ENCODE measurements at regions not wholly inside any gene's neighbourhood (a gene's known extent, or its start where the extent isn't known, plus 50 kb on each side); places are given as distances from the start of the nearest gene placed in this dataset.

GRCh38 chr3:45318689-45319088 lies 69.7 kb upstream of the LARS2 start:
- H3K4me3 ChIP-seq (ENCODE audit: low read length): no peak overlapping the region
- TF ChIP-seq CTCF (conservative IDR thresholded peaks at IDR 0.05; ENCODE audit: low read depth, low read length): no peak
- no peak for DNase-seq (ENCODE audit: low read depth)

- TF ChIP-seq CTCF (conservative IDR thresholded peaks at IDR 0.05; ENCODE audit: low read depth, low read length): no peak
- H3K4me3 ChIP-seq (ENCODE audit: low read length): no peak overlapping the region
- no peak for DNase-seq (ENCODE audit: low read depth)
These were observed 69.0 kb upstream of the LARS2 start for GRCh38 chr3:45319231-45319995.

- no peak overlapping the region for H3K4me3 ChIP-seq (ENCODE audit: low read length)
- TF ChIP-seq CTCF (conservative IDR thresholded peaks at IDR 0.05; ENCODE audit: low read depth, low read length): no peak
- DNase-seq (ENCODE audit: low read depth): no peak
These were observed 68.4 kb upstream of the LARS2 start for GRCh38 chr3:45319996-45320305.

GRCh38 chr3:45320986-45321385 lies 67.4 kb upstream of the LARS2 start:
- no peak for TF ChIP-seq CTCF (conservative IDR thresholded peaks at IDR 0.05; ENCODE audit: low read depth, low read length)
- DNase-seq (ENCODE audit: low read depth): no peak
- H3K4me3 ChIP-seq (ENCODE audit: low read length): no peak overlapping the region

- no peak for DNase-seq (ENCODE audit: low read depth)
- no peak overlapping the region for H3K4me3 ChIP-seq (ENCODE audit: low read length)
- no peak for TF ChIP-seq CTCF (conservative IDR thresholded peaks at IDR 0.05; ENCODE audit: low read depth, low read length)
These were observed 66.6 kb upstream of the LARS2 start for GRCh38 chr3:45321607-45322391.

- no peak overlapping the region for H3K4me3 ChIP-seq (ENCODE audit: low read length)
- DNase-seq (ENCODE audit: low read depth): no peak
- no peak for TF ChIP-seq CTCF (conservative IDR thresholded peaks at IDR 0.05; ENCODE audit: low read depth, low read length)
These were observed 65.8 kb upstream of the LARS2 start for GRCh38 chr3:45322616-45323015.

- no peak overlapping the region for H3K4me3 ChIP-seq (ENCODE audit: low read length)
- no peak for TF ChIP-seq CTCF (conservative IDR thresholded peaks at IDR 0.05; ENCODE audit: low read depth, low read length)
- no peak for DNase-seq (ENCODE audit: low read depth)
These were observed 62.7 kb upstream of the LARS2 start for GRCh38 chr3:45325676-45326075.

Data from retinal pigment epithelial cell (primary cell).